Activated CD4-positive, CD25-positive, alpha-beta regulatory T cell treated with anti-CD3 and anti-CD28 coated beads, Interleukin-2, amount 50 U/mL, for 24 hours (primary cell): ENCODE measurements at regions not wholly inside any gene's neighbourhood (a gene's known extent, or its start where the extent isn't known, plus 50 kb on each side); places are given as distances from the start of the nearest gene placed in this dataset.
"Not testable (repeated sequence)": the region's sequence is repeated elsewhere in the genome, so short reads cannot be mapped to it uniquely, and the experiment has no call there.

Source experiments
- ATAC-seq, 2 donors: fragments of 150-1000 bp; cut with Tn5 transposase; one replicate each; pipeline ENCODE4 v1.10.0; 2021; ENCODE audit warnings: mild to moderate bottlenecking in 1 of 2, moderate library complexity in 1 of 2

DNA sequence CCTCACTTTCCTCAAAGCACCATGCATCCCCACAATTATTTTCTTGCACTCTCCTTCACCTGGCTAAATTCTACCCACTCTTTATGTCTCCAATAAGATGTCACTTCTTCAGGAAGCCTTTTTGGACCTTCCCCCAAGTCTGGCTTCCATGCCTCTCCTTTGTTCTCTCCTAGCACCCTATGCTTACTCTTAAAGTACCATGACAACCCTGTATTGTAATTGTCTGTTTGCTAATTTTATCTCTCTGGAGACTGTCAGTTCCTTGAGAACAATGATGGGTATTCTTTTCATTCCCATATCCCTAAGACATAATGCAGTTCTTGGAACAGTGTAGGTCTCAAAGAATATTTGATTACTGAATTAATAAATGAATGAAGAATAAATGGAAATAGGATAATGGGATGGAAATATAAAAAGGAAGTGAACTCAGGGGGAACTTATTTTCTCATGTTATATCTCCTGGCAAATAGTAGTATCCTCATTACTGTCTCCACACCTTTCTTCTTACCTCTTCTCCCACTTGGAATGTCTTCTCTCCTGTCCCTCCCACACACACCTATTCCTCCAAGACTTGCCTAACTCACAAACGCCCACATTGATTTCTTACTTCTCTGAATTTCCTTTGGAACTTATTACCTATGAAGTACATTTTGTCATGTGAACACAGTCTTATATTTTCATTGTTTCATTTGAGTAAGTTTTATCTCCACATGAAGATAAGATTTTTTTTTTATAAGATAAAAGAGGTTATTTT lies 499.1 kb downstream of the NFIB start:
- no peak for ATAC-seq

DNA sequence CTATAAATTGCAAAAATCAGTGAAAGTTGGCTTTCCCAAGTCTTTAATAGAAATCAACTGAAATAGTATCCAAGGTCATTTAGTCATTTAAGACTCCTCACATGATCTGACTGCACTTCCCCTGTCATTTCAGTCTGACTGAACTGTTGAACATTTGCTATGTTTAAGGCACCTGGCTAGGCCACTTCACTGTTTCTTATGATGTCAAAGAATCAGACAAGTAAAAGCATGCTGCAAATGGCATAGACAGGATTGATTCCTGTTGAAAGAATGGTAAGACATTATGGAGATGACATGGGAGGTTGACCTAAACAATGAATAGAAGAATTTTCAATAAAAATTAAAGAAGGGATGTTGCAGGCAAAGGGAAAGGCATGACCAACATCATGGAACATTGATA lies 502.1 kb downstream of the NFIB start:
- ATAC-seq = no peak

DNA sequence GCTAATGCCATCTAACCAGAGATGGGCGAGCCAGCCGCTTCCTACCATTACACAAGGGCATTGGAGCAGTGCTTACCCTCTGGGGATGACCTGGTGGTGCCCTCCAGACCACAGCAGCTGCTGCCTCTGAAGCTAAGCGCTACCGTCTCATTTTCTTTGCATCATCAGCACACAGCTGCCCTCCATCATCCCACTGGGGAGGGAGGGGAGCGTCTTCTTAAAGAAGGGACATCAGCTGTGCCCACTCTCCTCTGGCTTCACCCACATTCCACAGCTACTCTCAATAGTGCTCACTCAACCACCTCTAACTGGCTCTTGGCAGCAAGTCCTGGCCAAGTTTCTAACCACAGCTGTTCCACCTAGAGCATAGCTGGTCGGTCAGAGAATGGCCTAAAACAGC lies 503.4 kb downstream of the NFIB start:
- no peak for ATAC-seq

DNA sequence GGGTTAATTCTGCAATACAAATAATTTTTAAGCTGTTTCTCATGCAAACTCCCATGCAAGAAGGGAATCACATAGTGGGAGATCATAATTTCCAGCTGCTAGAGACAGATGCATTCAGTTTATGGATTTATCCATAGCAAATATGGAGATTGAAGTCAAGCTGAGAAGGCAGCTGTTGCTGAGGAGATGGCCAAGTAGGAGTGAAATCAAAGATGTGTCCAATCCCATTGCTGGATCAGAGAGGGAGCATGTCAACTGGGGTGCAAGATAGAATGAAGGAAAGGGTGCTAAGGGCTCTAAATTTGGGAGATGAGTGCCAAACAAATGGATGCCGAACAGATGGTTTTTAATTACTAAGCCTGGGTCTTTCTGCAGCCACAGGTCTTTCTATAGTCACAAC lies 504.5 kb downstream of the NFIB start:
- no peak for ATAC-seq

DNA sequence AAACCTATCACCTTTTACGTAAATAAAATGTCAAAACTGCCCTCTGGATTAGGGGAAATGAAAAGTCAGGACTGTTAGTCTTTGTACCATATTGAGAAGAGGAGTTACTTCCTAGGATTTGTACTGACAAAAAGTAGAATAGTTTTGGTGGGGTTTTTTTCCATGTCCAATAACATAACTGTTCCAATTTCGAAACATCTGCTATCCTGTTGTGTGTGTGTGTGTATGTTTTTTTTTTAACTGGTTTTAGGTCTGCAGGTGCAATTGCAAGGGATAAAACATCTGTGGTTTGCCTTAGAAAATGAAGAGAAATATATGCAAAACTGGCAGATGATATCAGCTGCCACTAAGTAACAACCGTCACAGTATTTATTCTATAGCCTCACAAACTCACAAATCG lies 506.8 kb downstream of the NFIB start:
- ATAC-seq = no peak

DNA sequence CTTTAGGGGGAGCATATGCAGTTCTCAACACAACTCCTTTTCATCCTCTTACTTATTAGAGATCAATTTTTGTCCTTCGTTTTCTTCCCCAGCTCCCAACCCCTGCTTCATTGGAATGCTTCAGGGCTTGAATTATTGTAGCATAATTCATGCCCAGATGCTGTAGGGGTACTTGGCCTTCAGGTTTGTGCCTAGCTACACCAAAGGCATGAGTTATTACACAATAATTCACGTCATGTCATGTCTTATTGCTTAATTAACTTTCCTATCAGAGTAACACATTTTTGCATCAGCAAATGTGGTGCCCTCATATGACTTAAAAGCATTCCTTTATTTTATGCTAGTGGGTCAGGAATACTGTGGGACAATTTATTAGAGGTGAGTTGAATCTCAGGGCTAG lies 507.2 kb downstream of the NFIB start:
- no peak for ATAC-seq

DNA sequence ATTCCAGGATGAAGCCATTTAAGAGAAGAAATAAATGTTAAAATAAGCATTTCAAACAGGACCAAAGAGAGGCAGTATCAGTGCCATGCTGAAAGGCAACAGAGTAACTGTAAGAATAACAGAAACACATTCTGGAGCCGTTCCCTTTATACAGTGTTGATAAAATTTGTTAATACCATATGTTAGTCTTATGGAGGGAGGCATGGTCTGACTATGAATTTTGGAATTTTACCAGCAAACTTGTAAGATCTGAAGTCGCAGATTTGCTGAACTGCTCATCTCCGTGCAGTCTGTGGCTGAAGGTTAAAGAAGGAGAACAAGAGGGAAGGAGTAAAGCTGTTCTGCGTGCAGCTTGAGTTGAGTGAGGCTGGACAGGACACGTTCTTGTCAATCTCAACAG lies 508.4 kb downstream of the NFIB start:
- no peak for ATAC-seq

DNA sequence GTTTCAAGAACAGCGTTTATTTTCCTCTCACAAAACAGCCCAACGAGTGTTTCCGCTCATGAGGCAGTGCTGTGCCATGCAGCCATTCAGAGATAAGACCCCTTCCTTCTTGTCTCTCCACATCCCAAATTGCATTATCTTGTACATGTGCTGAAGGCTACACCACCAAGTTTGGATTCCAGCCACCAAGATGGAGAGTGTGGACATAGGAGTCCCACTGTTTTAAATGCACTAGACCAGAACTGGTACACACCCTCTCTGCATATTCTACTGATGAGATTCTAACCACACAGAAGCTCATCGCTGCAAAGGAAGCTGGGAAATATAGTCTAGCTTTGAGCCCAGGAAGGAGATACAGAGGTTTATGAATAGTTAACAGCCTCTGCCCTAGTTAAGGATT lies 509.4 kb downstream of the NFIB start:
- ATAC-seq = no peak

DNA sequence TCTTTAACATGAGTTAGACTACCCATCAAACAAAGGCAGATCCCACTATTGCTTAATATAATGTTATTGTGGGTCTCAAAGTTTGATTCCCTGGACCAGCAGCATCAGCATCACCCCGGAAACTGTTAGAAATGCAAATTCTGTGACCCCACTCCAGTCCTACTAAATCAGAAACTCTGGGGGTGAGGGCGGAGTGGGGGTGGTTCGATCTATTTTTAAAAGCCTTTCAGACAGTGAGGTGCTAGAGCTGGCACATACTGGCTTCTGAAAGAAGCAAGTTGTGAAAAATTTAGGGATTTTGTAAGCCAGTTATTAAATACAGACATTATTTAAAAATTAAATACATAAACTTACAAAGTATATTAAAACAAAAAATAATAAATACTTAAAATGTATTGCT lies 513.2 kb downstream of the NFIB start:
- no peak for ATAC-seq

DNA sequence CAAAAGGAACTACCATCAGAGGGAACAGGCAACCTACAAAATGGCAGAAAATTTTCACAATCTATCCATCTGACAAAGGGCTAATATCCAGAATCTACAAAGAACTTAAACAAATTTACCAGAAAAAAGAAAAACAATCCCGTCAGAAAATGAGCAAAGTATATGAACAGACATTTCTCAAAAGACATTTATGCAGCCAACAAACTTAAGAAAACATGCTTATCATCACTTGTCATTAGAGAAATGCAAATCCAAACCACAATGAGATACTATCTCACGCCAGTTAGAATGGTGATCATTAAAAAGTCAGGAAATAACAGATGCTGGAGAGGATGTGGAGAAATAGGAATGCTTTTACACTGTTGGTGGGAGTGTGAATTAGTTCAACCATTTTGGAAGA lies 516.2 kb downstream of the NFIB start:
- ATAC-seq = not testable (repeated sequence)

DNA sequence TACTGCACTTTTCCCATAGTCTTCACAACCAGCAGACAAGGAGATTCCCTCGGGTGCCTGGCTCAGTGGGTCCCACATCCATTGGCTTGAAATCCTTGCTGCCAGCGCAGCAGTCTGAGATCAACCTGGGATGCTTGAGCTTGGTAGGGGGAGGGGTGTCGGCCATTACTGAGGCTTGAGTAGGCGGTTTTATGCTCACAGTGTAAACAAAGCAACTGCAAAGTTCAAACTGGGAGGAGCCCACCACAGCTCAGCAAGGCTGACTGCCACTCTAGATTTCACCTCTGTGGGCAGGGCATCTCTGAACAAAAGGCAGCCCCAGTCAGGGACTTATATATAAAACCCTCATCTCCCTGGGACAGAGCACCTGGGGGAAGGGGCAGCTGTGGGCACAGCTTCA lies 512.3 kb upstream of the MPDZ start:
- ATAC-seq = no peak

DNA sequence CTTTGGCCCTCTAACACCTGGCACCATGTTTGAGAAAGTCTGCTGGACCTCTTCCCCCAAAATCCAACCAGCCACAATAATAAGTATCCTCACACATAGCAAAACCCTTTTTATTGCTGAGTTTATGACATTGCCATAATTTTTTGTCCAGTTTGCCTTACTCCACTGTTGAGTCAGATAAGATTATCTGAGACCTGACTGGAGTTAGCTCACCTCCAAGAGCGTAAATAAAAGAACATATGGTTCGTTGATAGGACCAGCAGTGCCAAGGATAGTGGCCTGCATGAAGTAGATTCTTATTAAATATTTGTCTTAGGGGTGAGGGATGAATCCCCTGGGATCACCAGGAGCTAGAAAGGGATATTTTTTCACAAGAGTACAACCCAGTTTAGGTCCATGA lies 510.6 kb upstream of the MPDZ start:
- no peak for ATAC-seq

DNA sequence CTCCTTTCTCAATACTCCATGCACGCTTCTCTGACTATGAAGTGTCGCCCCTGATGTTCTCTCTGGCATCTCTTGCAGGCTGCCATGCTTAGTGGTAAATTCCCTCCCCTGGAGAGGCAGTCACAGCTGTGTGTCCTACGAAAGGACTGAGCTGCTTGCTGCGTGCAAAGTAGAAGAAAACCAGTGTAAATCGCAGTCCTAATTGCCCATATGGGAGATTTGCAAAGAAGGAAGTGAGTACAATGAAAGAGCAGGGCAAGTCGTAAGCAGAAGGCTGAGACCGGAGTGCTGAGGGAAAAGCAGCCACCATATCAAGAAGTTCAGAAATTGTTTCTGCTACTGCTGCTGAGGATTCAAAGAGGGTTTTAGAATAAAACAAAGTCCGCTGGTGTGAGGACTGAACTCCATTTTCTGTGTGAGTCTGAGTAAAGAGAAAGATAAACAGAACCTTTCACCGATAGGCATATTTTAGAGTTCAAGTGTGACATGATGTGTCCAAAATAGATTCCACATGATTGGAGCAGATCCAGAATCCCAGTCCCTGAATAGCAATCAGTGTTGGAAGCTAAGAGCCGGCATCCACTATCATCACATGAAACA lies 507.8 kb upstream of the MPDZ start:
- no peak for ATAC-seq

DNA sequence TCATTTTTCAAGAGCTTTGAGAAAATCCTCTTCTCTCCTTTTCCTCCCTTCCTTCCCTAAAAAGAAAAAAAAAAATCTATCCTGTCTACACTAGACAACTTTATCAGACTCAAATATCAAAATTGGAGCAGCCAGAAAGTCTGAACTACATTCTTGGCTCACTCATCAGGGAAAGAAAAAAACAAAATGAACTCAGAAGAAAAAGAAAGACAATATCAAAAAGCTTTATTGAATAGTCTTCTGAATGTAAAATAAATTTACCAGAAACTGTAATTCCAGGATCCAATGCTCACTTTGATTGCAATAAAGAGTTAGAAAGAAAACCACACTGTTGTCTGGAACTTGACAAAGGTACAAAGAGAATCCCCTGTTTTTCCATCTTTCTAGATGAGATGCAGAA lies 507.2 kb upstream of the MPDZ start:
- no peak for ATAC-seq

DNA sequence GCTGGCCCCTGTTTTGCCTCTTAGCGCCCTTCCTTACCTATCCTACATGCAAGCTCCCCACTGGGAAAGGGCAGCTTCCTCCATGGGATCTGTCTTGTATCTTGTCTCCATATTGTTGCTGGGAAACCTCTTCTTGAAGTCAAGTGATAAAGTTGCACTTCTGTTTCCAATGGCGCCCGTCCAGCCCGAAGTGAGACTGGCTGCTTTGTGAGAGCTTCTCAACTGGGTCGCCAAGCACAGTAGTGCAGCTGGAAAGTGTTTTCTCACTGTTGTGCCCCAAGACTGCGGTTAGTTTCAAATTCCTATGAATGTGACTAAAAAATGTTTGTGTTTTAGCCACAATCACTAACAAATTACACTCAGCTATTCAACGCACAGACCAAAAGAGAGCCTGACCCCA lies 506.6 kb upstream of the MPDZ start:
- ATAC-seq = no peak

DNA sequence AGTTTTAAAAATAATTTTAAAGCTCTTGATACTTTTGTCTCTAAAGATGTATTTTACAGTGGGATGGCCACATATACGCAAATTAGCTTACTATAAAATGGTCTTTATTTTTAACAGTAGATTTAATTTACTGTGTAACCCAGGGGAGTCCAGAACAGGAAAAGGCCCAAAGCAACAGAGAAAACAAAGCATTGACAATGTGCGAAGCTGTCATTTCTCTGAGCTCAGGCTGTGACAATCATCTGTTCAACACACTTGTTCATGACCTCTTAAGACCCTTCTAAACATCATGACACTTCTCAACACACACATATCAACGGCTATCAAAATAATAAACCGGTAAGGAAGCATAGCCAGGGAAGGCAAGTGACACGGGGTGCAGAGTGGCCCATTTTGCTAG lies 499.6 kb upstream of the MPDZ start:
- ATAC-seq = no peak

DNA sequence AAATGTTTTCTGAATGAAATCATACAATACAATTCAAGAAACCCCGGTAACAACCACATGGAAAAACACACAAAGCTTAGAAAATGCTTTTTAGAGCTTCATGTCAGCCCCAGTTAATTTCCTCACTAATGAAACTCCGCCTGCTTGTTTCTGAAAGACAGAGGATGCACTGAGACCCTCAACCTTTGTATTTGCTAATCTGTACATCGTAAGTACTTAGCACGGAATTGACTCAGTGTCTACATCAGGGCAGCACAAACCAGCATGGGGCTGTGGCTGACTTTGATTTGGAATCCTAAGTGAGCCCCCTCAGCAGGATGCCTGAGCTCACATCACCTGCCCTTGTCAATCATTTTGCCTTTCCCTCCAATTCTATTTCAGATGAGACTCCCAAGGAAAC lies 499.1 kb upstream of the MPDZ start:
- no peak for ATAC-seq

DNA sequence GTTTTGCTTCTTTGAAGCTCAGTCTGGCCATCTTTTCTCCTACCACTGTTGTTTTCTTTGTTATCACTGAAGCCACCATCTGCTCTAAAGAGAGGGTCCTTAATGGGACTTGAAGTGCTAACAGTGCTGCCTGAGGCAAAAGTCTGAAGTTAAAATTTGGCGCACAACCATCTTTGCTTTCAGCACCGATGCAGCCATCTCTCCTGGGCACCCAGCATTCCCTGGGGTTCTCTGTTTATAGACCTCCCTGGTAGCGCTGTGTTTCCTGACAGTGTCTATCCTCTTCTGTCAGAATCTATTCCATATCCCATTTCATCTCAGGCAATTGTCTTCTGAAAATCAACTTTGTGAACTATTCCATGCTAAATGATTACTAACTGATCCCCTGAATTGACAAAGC lies 491.5 kb upstream of the MPDZ start:
- ATAC-seq = no peak

DNA sequence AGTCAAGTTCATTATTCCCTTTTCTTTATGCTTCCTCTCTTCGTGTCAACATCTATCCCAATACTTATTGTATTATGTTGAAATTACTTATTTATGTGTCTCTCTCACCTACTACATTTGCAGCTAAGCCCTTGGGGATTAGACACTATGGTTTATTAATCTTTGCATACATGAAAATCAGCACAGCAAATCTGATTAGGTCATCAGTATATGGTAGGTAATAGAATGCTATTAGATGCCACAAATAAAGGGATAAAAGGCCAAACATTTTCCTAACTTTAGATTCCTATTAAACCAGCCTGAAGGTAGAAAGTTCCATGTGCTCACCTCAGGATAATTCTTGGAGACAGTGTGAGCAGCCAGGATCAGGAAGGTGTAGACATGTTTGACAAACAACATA lies 490.1 kb upstream of the MPDZ start:
- no peak for ATAC-seq

DNA sequence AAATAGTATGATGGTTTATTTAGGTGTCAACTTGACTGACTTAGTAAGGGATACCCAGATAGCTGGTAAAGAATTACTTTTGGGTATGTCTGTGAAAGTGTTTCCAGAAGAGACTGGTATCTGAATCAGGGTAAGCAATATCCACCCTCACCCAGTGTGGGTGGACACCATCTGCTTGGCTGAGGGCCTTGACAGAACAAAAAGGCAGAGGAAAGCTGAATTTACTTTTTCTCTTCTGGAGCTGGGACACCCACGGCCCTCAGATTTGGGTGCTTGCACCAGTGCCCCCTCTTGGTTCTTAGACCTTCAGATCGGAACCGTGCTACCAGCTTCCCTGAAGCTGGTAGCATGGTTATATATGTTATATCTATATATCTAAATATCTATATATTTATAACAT lies 489.5 kb upstream of the MPDZ start:
- ATAC-seq = no peak

DNA sequence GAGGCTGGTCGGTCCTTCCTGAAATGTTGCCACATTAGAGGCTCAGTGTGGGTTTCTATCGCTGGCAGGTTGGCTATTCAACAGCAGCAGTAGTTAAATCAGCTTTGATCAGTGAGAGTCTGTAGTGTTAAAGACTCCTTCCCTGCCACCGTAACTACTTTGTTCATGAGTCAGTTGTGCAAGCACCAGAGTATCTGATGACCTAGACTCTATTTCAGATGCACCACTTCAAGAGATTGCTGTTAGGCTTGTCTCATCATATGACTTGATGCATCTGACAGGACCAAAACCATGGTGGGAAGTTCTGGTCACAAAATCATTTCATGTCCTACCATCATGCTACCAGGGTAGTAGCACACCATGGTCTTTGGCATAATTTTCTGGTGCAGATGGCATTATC lies 482.7 kb upstream of the MPDZ start:
- no peak for ATAC-seq

DNA sequence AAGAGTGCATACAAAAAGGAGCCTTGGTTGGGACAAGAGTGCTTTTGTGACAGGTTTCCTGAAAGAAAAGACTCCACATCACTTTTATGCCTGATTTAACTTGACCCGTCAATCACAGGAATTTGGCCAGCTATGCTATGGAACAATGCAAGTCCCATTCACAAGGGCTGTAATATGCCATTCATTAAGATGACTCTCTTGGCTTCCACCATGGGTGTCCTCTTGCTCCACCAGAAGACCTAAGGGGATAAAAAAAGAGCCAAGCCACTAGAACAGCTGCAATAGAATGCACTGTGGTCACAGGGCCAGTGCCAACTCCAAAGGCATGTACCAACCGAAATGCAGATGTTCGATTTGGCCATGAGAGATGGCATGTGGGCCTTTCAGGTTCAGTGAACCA lies 480.1 kb upstream of the MPDZ start:
- ATAC-seq = no peak

DNA sequence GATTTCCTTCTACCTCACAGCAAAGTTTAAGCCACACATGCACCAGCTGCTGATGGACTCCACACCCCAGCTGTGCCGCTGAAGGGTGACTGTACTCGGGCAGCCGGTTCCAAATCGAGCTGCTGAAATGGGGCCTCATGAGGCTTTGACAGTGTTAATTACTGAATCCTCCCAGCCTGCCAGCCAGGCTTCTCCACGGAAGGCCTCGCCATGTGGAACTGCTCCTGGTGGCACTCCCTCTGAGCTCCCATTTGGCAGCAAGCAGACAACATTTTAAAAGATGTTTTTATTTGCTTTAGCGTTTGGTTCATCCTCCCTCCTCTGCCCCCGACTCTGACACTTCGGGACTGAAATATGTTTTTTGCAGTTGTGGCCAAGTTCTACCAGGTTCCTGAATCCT lies 479.4 kb upstream of the MPDZ start:
- ATAC-seq = no peak

DNA sequence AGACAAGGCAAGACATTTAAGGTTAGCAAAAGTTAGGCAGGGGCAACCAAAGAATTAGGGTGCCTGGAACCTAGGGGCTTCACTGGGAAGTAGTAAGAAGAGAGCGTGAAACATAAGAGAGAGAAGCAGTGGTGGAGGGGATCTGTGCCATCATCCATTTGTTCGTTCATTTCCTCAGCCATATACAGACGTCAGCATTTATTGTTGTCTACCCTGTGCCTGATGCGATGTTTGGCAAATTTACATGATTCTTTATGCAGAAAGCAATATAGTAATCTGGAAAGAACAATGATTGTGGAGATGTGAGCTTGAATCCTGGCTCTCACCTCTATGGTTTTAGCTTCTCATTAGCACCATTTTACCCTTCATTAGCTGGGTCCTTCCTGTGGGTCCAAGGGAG lies 477.5 kb upstream of the MPDZ start:
- no peak for ATAC-seq

DNA sequence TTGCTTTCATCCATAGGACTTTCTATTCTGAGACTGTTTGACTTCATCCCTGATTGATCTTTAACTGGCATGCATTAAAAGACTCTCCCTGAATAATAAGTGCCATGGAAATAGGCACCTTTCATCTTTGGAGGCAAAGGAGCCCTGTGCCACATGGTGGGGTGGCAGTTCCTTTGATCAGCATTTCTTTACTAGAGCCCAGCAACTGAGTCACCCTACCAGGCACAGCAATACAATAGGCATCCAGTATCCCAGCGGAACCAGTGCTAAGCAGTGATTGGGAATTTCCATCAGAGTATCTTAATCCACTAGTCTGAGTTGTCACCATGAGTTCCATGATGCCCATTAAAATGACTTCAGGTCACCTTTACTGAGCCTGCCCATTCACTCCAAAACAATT lies 476.1 kb upstream of the MPDZ start:
- ATAC-seq = no peak
